ENCODE measurements at regions not wholly inside any gene's neighbourhood (a gene's known extent, or its start where the extent isn't known, plus 50 kb on each side); places are given as distances from the start of the nearest gene placed in this dataset.

- TF ChIP-seq CTCF (conservative IDR thresholded peaks at IDR 0.05; ENCODE audit: low read length) (no peak), EZH2phosphoT487 (IDR thresholded peaks at IDR 0.05; ENCODE audit: borderline replicate concordance, low read depth, low read length) (no peak)
Measured at GRCh38 chr12:59069516-59069915, 149.2 kb upstream of the LRIG3 start.
